Transverse colon (tissue), 4 donors: ENCODE measurements at regions not wholly inside any gene's neighbourhood (a gene's known extent, or its start where the extent isn't known, plus 50 kb on each side); places are given as distances from the start of the nearest gene placed in this dataset.

Experiments
- CTCF ChIP-seq, 5 experiments: fragments of 200-600 bp in 3 of 5; fragments of 450-650 bp in 2 of 5; sonication (generic) in 3 of 5; IDR thresholded peaks; 1 replicate in 2 of 5; 2 replicates in 3 of 5; pipeline ENCODE4 v1.5.1; 2016 to 2017; ENCODE audit warnings: antibody characterized with exemption in 5 of 5, inconsistent platforms in 3 of 5, mild to moderate bottlenecking in 2 of 5, moderate library complexity in 1 of 5
- EP300 ChIP-seq: sonication (generic); formaldehyde crosslinking; IDR thresholded peaks from one replicate; pipeline ENCODE4 v1.6.1; 2017; ENCODE audit warnings: antibody characterized with exemption, low read depth
- POLR2A ChIP-seq: fragments of 450-650 bp; IDR thresholded peaks from one replicate; pipeline ENCODE4 v1.6.1; 2016; ENCODE audit warnings: antibody characterized with exemption, mild to moderate bottlenecking, moderate library complexity
- POLR2AphosphoS5 ChIP-seq, 3 donors: sonication (generic); formaldehyde crosslinking; IDR thresholded peaks; one replicate each; pipeline ENCODE4 v1.6.1; 2016; ENCODE audit warnings: antibody characterized with exemption in 3 of 3

GRCh38 chr4:124104101-124104500 lies 608.4 kb downstream of the ANKRD50 start:
- no peak for TF ChIP-seq CTCF (IDR thresholded peaks at IDR 0.05)
- no peak for TF ChIP-seq POLR2AphosphoS5 (IDR thresholded peaks at IDR 0.05)
- no peak for TF ChIP-seq POLR2A
- TF ChIP-seq EP300, result no peak
